Muscle layer of colon (tissue), 2 donors: ENCODE measurements at regions not wholly inside any gene's neighbourhood (a gene's known extent, or its start where the extent isn't known, plus 50 kb on each side); places are given as distances from the start of the nearest gene placed in this dataset.
"Not testable (repeated sequence)": the region's sequence is repeated elsewhere in the genome, so short reads cannot be mapped to it uniquely, and the experiment has no call there.

ENCODE experiments used
- H3K27ac ChIP-seq: one replicate; pipeline ENCODE4 v1.7.0; 2013; ENCODE audit warnings: low read depth, mild to moderate bottlenecking, low read length, moderate library complexity
- H3K27me3 ChIP-seq, 2 donors: one replicate each; pipeline ENCODE4 v1.7.0; 2013; ENCODE audit warnings: low read length in 2 of 2, mild to moderate bottlenecking in 2 of 2; ENCODE audit not compliant: insufficient read depth in 2 of 2, control insufficient read depth in 1 of 2
- H3K36me3 ChIP-seq: one replicate; pipeline ENCODE4 v1.7.0; 2013; ENCODE audit warnings: mild to moderate bottlenecking, low read length; ENCODE audit not compliant: insufficient read depth
- H3K4me1 ChIP-seq: one replicate; pipeline ENCODE4 v1.7.0; 2013; ENCODE audit warnings: mild to moderate bottlenecking, low read length; ENCODE audit not compliant: insufficient read depth
- H3K4me3 ChIP-seq, 2 donors: one replicate each; pipeline ENCODE4 v1.7.0; 2013; ENCODE audit warnings: low read length in 2 of 2, low read depth in 1 of 2, mild to moderate bottlenecking in 1 of 2, moderate library complexity in 1 of 2
- H3K9ac ChIP-seq: one replicate; pipeline ENCODE4 v1.7.0; 2013; ENCODE audit warnings: low read length
- H3K9me3 ChIP-seq: one replicate; pipeline ENCODE4 v1.7.0; 2013; ENCODE audit warnings: mild to moderate bottlenecking, low read length
- donor health status: abdominal sarcoma.
- donor health status: Adenocarcinoma of cecum.

DNA sequence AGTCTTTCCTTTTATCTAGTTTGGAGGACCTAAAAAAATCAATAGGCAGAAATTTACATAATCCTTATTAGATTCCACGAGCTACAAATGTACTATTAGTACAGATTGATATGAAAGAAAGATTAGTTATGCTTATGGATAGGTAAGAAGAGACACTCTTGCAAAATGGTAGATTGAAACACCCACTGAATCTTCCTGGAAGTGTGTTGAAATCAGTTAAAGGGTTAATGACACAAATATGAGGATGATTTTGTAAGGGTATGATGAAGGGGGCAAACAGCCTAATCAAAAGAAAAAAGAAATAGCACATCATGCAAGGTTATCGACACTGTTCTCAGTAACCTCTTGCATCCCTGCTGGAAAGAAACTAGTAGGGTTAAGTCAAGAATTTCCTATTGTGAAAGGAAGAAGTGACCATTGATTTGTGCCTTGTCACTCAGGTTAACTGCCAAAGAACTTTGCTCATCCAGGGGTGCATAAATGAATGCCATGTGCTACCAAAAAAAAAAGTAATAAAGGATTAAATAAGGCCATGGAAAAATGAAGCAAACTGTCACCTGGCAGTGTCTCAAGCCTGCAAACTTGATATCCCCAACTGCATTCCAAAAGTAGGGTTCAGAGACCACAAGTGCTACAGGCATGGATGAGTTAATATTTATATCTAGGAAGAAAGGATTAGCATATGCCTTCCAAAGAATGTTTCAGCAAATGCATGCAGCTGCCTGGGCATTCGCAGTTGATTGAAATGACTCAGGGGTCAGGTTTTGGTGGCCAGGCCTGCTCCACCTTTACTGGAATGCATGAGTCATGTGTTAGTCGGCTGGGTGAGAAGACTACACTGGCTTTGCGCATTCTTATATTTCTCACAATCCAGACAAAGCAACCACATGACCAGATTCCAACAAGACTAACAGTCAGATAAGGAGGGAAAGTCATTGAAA, 78.3 kb upstream of the ATXN3L start:
- no peaks in the 10 kb centered on the region for H3K36me3 ChIP-seq
- no peak overlapping the region for H3K9ac ChIP-seq
- H3K27ac ChIP-seq, result no peak overlapping the region
- no peaks in the 10 kb centered on the region for H3K9me3 ChIP-seq
- H3K4me1 ChIP-seq, result no peaks in the 10 kb centered on the region
- H3K4me3 ChIP-seq, result no peak overlapping the region
- no peaks in the 10 kb centered on the region for H3K27me3 ChIP-seq

DNA sequence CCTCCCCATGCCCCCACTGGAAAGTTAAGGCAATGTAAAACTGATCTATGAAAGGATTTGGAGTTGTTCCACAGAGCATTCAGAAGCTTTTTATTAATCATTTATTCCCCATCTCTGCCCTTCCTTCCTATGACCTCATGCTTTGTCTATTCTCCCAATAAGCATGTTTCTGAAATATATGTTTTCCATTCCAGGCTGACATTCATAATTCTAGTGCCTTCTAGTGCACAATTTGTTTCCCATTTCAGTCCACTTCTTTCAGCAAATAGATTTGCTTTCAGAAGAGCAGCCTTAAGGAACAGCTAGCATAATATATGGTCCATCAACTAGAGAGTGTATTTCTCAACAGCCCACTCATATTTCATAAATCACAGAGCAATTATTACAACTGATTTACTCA, 77.1 kb upstream of the ATXN3L start:
- H3K27ac ChIP-seq, result no peak overlapping the region
- no peaks in the 10 kb centered on the region for H3K27me3 ChIP-seq
- H3K36me3 ChIP-seq, result no peaks in the 10 kb centered on the region
- no peak overlapping the region for H3K9ac ChIP-seq
- no peak overlapping the region for H3K4me3 ChIP-seq
- H3K9me3 ChIP-seq, result no peaks in the 10 kb centered on the region
- no peaks in the 10 kb centered on the region for H3K4me1 ChIP-seq

DNA sequence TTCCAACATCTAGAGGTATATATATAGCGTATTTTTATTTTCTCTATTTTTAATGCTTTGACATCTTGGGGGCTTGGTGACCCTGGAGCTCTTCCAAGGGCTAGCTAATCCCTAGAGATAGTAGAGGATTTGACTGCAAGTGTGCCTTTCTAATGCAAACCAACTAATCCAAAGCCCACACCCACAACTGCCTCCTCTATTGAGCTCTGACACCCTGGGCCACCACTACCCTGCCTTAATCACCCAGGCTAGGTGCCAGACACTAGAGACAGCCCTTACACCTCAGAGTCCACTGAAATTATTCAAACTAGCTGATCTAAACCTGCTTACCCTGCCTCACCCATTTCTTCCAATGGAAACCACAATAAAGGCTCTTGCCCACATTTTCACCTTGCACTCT, 69.6 kb upstream of the ATXN3L start:
- Histone ChIP-seq H3K4me3 (no peak overlapping the region), H3K4me1 (no peaks in the 10 kb centered on the region), H3K9me3 (no peaks in the 10 kb centered on the region), H3K36me3 (no peaks in the 10 kb centered on the region), H3K27me3 (no peaks in the 10 kb centered on the region), H3K27ac (no peak overlapping the region), H3K9ac (no peak overlapping the region)

GRCh38 chrX:13387666-13388494, 68.0 kb upstream of the ATXN3L start:
- H3K36me3 ChIP-seq, result no peaks in the 10 kb centered on the region
- no peak overlapping the region for H3K4me3 ChIP-seq
- H3K4me1 ChIP-seq, result no peaks in the 10 kb centered on the region
- H3K9ac ChIP-seq, result no peak overlapping the region
- H3K27ac ChIP-seq, result no peak overlapping the region
- H3K27me3 ChIP-seq, result no peaks in the 10 kb centered on the region
- no peaks in the 10 kb centered on the region for H3K9me3 ChIP-seq

GRCh38 chrX:13386636-13387035, 66.8 kb upstream of the ATXN3L start:
- Histone ChIP-seq H3K4me1 (no peaks in the 10 kb centered on the region), H3K4me3 (no peak overlapping the region), H3K9ac (no peak overlapping the region), H3K9me3 (no peaks in the 10 kb centered on the region), H3K27me3 (no peaks in the 10 kb centered on the region), H3K36me3 (no peaks in the 10 kb centered on the region), H3K27ac (no peak overlapping the region)

GRCh38 chrX:13386092-13386491, 66.2 kb upstream of the ATXN3L start:
- Histone ChIP-seq H3K9me3 (no peaks in the 10 kb centered on the region), H3K9ac (no peak overlapping the region), H3K4me1 (no peaks in the 10 kb centered on the region), H3K36me3 (no peaks in the 10 kb centered on the region), H3K27me3 (no peaks in the 10 kb centered on the region), H3K27ac (no peak overlapping the region), H3K4me3 (no peak overlapping the region)

- no peak overlapping the region for H3K4me3 ChIP-seq
These were observed 64.1 kb upstream of the ATXN3L start for GRCh38 chrX:13383907-13384306.

DNA sequence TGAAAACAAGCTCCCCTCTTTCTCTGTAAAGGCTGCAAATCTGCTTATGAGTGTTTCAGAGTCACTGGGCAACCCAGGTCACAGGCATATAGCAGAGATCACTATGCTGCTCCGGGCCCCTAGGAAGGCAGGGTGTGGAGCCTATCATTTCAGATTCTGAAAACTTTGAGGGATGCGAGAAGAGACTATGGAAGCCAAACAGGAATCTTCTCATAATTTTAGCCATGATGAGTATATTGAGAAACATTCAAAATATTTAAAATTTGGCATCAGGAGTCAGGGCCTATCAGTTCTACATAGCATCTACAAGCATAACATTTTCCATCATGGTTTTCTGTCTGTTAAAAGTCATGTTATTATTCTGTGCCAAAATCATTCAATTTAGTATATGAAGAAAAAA, 61.7 kb upstream of the ATXN3L start:
- Histone ChIP-seq H3K27me3 (no peaks in the 10 kb centered on the region), H3K9me3 (no peaks in the 10 kb centered on the region), H3K27ac (no peak overlapping the region), H3K9ac (no peak overlapping the region), H3K4me3 (no peak overlapping the region), H3K36me3 (no peaks in the 10 kb centered on the region), H3K4me1 (no peaks in the 10 kb centered on the region)

More at GRCh38 chrX:13383907-13384306, 64.1 kb upstream of the ATXN3L start:
- H3K9me3 ChIP-seq, result no peaks in the 10 kb centered on the region
- H3K36me3 ChIP-seq, result no peaks in the 10 kb centered on the region
- no peaks in the 10 kb centered on the region for H3K27me3 ChIP-seq
- H3K9ac ChIP-seq, result no peak overlapping the region
- H3K4me1 ChIP-seq, result no peaks in the 10 kb centered on the region
- H3K27ac ChIP-seq, result no peak overlapping the region

DNA sequence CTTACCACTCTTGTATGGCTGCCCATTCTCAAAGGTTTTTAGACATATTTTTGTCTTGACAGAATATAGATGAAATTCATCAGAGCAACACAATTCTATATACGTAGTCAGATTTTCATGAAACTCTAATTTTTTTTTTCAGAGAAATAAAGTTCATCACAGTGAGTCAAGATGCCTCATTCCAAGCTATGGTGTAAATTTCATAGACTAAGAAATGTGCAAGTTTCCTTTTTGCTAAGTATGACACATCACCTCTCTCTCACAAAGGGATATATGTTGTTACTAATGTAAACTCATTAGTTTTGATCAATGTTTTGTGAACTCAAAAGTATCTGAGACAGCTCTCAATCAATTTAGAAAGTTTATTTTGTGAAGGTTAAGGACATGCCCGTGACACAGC, 60.4 kb upstream of the ATXN3L start:
- no peaks in the 10 kb centered on the region for H3K4me1 ChIP-seq
- no peaks in the 10 kb centered on the region for H3K27me3 ChIP-seq
- H3K9ac ChIP-seq, result no peak overlapping the region
- H3K9me3 ChIP-seq, result no peaks in the 10 kb centered on the region
- no peak overlapping the region for H3K4me3 ChIP-seq
- no peak overlapping the region for H3K27ac ChIP-seq
- H3K36me3 ChIP-seq, result no peaks in the 10 kb centered on the region

GRCh38 chrX:13378562-13379518, 59.0 kb upstream of the ATXN3L start:
- not testable (repeated sequence) for H3K9me3 ChIP-seq, H3K9ac ChIP-seq, H3K27me3 ChIP-seq, H3K4me3 ChIP-seq, H3K36me3 ChIP-seq, H3K27ac ChIP-seq, H3K4me1 ChIP-seq

DNA sequence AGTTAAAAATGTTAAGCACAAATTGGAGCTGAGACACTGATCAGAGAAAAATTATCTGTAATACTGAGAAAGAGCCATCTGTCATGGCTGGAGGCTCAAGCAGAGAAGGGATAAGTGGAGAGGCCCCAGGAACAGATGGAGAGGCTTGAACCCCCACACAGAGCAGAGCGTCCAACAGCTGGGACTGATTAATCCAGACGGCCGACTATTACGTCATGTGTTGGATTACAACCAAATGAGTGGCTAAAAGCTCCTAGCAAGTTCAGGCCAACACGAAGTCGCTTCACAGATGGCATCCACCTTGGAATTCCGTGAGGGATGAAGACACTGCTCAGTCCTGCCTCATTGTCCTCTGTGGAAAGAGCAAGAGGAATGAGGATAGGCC, 57.7 kb upstream of the ATXN3L start:
- Histone ChIP-seq H3K27ac (no peak overlapping the region), H3K4me1 (no peaks in the 10 kb centered on the region), H3K27me3 (no peaks in the 10 kb centered on the region), H3K9ac (no peak overlapping the region), H3K4me3 (no peak overlapping the region), H3K36me3 (no peaks in the 10 kb centered on the region), H3K9me3 (no peaks in the 10 kb centered on the region)
